Left lung (tissue), 4 donors: ENCODE measurements at regions not wholly inside any gene's neighbourhood (a gene's known extent, or its start where the extent isn't known, plus 50 kb on each side); places are given as distances from the start of the nearest gene placed in this dataset.

Experiments
- ATAC-seq: fragments of 200-7000 bp; cut with Tn5 transposase; one replicate; pipeline ENCODE4 v1.9.1; 2020; ENCODE audit warnings: moderate library complexity
- DNase-seq, 4 donors: peaks; one replicate each; pipeline ENCODE4 v3.0.0-alpha.2; 2013 to 2020
- H3K27ac ChIP-seq, 2 donors: fragments of 200-600 bp; sonication (generic) in 1 of 2; one replicate each; pipeline versions ENCODE4 v1.5.0 to v1.8.0; 2020 to 2021
- H3K27me3 ChIP-seq, 2 donors: fragments of 200-600 bp; sonication (generic) in 1 of 2; one replicate each; pipeline versions ENCODE4 v1.5.0 to v1.8.0; 2020 to 2021
- H3K36me3 ChIP-seq, 2 donors: fragments of 200-600 bp; sonication (generic) in 1 of 2; one replicate each; pipeline versions ENCODE4 v1.5.0 to v1.8.0; 2020 to 2021
- H3K4me1 ChIP-seq, 2 donors: fragments of 200-600 bp; one replicate each; pipeline ENCODE4 v1.8.0; 2021
- H3K4me3 ChIP-seq, 2 donors: fragments of 200-600 bp; sonication (generic) in 1 of 2; one replicate each; pipeline versions ENCODE4 v1.5.0 to v1.8.0; 2020 to 2021; ENCODE audit warnings: mild to moderate bottlenecking in 1 of 2
- H3K9me3 ChIP-seq, 2 donors: fragments of 200-600 bp; sonication (generic) in 1 of 2; one replicate each; pipeline versions ENCODE4 v1.5.0 to v1.8.0; 2020 to 2021
- CTCF ChIP-seq, 2 donors: fragments of 200-600 bp; sonication (generic) in 1 of 2; IDR thresholded peaks; one replicate each; pipeline versions ENCODE4 v1.5.0 to v1.8.0; 2021; ENCODE audit warnings: antibody characterized with exemption in 2 of 2
- intact Hi-C, 2 donors: fragments of 100-400 bp; cut with DNase I; formaldehyde crosslinking; loops; one replicate each; pipeline versions ENCODE4 v1.11.2 to v1.14.2; 2022
- donor health status: DM: no; HTN: yes; CAD: no.
- donor health status: DM: no; HTN: no; CAD: no.

GRCh38 chr7:125061-125475 lies 67.3 kb upstream of the FAM20C start:
- DNase-seq (peak in 1 of 4 donors; percentile 59), ATAC-seq (no peak)
- no peak overlapping the region for H3K27ac ChIP-seq
- H3K4me3 ChIP-seq, result no peak overlapping the region
- no peaks in the 10 kb centered on the region for H3K9me3 ChIP-seq
- intact Hi-C loops, result no loop called here
- TF ChIP-seq CTCF (IDR thresholded peaks at IDR 0.05), result no peak
- H3K4me1 ChIP-seq, result peaks cover 2 to 39% of the 10 kb centered on the region in 2 donors
- peaks cover 0 to 7% of the 10 kb centered on the region in 2 donors for H3K27me3 ChIP-seq
- H3K36me3 ChIP-seq, result no peaks in the 10 kb centered on the region

GRCh38 chr7:125661-126060 lies 66.7 kb upstream of the FAM20C start:
- H3K27me3 ChIP-seq, result peaks cover 0 to under 1% of the 10 kb centered on the region in 2 donors
- ATAC-seq (no peak), DNase-seq (no peak)
- no peak for TF ChIP-seq CTCF (IDR thresholded peaks at IDR 0.05)
- H3K27ac ChIP-seq, result no peak overlapping the region
- no peaks in the 10 kb centered on the region for H3K36me3 ChIP-seq
- H3K9me3 ChIP-seq, result no peaks in the 10 kb centered on the region
- H3K4me3 ChIP-seq, result no peak overlapping the region
- peaks cover 3 to 37% of the 10 kb centered on the region in 2 donors for H3K4me1 ChIP-seq
- intact Hi-C loops, result no loop called here

- H3K27ac ChIP-seq, result no peak overlapping the region
- H3K4me3 ChIP-seq, result no peak overlapping the region
- H3K36me3 ChIP-seq, result no peaks in the 10 kb centered on the region
- ATAC-seq (no peak), DNase-seq (no peak)
- peaks cover 7 to 37% of the 10 kb centered on the region in 2 donors for H3K4me1 ChIP-seq
- H3K27me3 ChIP-seq, result no peaks in the 10 kb centered on the region
- intact Hi-C loops, result no loop called here
- TF ChIP-seq CTCF (IDR thresholded peaks at IDR 0.05), result no peak
- no peaks in the 10 kb centered on the region for H3K9me3 ChIP-seq
Measured at GRCh38 chr7:126368-126767, 66.0 kb upstream of the FAM20C start.

GRCh38 chr7:127064-127598 lies 65.2 kb upstream of the FAM20C start:
- no peaks in the 10 kb centered on the region for H3K27me3 ChIP-seq
- DNase-seq, result peak in 2 of 4 donors; percentile 22 to 40
- H3K36me3 ChIP-seq, result no peaks in the 10 kb centered on the region
- H3K9me3 ChIP-seq, result no peaks in the 10 kb centered on the region
- intact Hi-C loops, result no loop called here
- H3K4me1 ChIP-seq, result peaks cover 9 to 37% of the 10 kb centered on the region in 2 donors
- no peak overlapping the region for H3K4me3 ChIP-seq
- no peak for ATAC-seq
- no peak overlapping the region for H3K27ac ChIP-seq
- TF ChIP-seq CTCF (IDR thresholded peaks at IDR 0.05), result no peak

GRCh38 chr7:128171-129080 lies 63.9 kb upstream of the FAM20C start:
- peaks cover 9 to 37% of the 10 kb centered on the region in 2 donors for H3K4me1 ChIP-seq
- H3K27me3 ChIP-seq, result no peaks in the 10 kb centered on the region
- H3K36me3 ChIP-seq, result no peaks in the 10 kb centered on the region
- ATAC-seq (no peak), DNase-seq (peak in 2 of 4 donors; percentile 27 to 43)
- peak overlapping the region in 1 of 2 donors; percentile 68 for H3K27ac ChIP-seq
- no peak for TF ChIP-seq CTCF (IDR thresholded peaks at IDR 0.05)
- intact Hi-C loops, result no loop called here
- no peaks in the 10 kb centered on the region for H3K9me3 ChIP-seq
- H3K4me3 ChIP-seq, result no peak overlapping the region
